ENCODE measurements at regions not wholly inside any gene's neighbourhood (a gene's known extent, or its start where the extent isn't known, plus 50 kb on each side); places are given as distances from the start of the nearest gene placed in this dataset.

DNA sequence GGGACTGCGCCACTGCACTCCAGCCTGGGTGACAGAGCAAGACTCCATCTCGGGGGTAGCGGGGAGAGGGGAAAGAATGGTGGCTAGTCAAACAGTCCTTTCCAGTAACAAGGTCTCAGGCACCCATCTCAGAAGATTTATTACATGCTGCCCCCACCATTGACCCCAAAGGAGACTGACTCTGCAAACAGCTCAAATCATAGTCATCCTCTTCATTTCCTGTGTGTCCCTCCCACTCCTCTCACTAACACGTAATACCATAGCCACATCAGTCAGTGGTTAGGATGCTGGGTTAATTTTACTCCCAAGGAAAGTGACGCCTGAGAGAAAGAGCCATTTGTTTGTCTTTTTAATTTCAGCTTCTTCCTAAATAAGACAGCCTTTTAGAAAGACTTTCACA, 56.6 kb upstream of the BET1 start:
- peaks cover 21% of the 10 kb centered on the region for H3K4me1 Mint-ChIP-seq (ENCODE audit: unreplicated experiment)
- no peak for DNase-seq (ENCODE audit: low spot score)
- no peak overlapping the region for H3K4me3 Mint-ChIP-seq (ENCODE audit: unreplicated experiment)
- no peaks in the 10 kb centered on the region for H3K9me3 Mint-ChIP-seq (ENCODE audit: unreplicated experiment)
- no peaks in the 10 kb centered on the region for H3K36me3 Mint-ChIP-seq (ENCODE audit: low read depth, unreplicated experiment)
- H3K27me3 Mint-ChIP-seq (ENCODE audit: unreplicated experiment): no peaks in the 10 kb centered on the region
- TF ChIP-seq, protein P1, sequence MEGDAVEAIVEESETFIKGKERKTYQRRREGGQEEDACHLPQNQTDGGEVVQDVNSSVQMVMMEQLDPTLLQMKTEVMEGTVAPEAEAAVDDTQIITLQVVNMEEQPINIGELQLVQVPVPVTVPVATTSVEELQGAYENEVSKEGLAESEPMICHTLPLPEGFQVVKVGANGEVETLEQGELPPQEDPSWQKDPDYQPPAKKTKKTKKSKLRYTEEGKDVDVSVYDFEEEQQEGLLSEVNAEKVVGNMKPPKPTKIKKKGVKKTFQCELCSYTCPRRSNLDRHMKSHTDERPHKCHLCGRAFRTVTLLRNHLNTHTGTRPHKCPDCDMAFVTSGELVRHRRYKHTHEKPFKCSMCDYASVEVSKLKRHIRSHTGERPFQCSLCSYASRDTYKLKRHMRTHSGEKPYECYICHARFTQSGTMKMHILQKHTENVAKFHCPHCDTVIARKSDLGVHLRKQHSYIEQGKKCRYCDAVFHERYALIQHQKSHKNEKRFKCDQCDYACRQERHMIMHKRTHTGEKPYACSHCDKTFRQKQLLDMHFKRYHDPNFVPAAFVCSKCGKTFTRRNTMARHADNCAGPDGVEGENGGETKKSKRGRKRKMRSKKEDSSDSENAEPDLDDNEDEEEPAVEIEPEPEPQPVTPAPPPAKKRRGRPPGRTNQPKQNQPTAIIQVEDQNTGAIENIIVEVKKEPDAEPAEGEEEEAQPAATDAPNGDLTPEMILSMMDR (IDR thresholded peaks at IDR 0.05; ENCODE audit: unreplicated experiment): no peak
- no peak overlapping the region for H3K27ac Mint-ChIP-seq (ENCODE audit: unreplicated experiment)

DNA sequence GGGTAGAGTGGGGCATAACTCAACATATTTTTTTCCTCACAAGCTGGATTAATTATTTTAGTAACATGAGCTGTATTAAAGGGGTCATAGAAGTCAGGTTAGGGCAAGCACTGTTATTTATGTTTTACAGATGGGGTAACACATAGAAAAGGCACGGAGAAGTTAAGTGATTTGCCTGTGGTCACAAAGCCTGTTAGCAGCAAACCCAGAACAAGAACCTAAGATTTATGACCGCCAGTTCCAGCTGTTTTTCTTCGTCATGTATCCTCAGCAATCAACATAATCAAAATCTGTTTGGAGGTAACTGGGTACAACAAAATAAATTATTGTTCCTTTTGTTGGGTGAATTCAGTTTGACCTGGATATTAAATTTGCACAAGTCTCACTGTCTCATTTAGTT, 57.2 kb upstream of the BET1 start:
- TF ChIP-seq, protein P1 (IDR thresholded peaks at IDR 0.05; ENCODE audit: unreplicated experiment): no peak
- no peaks in the 10 kb centered on the region for H3K36me3 Mint-ChIP-seq (ENCODE audit: low read depth, unreplicated experiment)
- no peaks in the 10 kb centered on the region for H3K9me3 Mint-ChIP-seq (ENCODE audit: unreplicated experiment)
- no peaks in the 10 kb centered on the region for H3K27me3 Mint-ChIP-seq (ENCODE audit: unreplicated experiment)
- no peak overlapping the region for H3K27ac Mint-ChIP-seq (ENCODE audit: unreplicated experiment)
- H3K4me1 Mint-ChIP-seq (ENCODE audit: unreplicated experiment): peaks cover 21% of the 10 kb centered on the region
- DNase-seq (ENCODE audit: low spot score): no peak
- no peak overlapping the region for H3K4me3 Mint-ChIP-seq (ENCODE audit: unreplicated experiment)

DNA sequence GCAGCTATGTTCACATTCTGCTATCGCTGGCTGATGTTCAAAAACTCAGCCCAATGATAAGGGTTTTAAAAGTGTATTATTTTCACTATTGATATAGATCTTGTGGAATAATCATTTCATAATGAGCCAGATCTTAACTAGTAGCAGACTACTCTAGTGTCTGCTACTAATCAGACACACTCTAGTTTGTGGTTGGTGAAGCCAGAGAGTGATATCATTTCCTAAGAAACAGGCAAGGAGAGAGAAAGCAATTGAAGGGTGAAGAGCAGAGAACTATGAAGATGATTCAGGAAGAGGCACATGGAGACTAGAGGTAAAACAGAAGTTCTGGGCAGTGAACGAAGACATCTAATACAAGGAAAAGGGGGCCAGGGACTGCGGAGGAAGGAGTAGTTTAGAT, 58.2 kb upstream of the BET1 start:
- H3K27ac Mint-ChIP-seq (ENCODE audit: unreplicated experiment): no peak overlapping the region
- no peak for DNase-seq (ENCODE audit: low spot score)
- TF ChIP-seq, protein P1 (IDR thresholded peaks at IDR 0.05; ENCODE audit: unreplicated experiment): no peak
- H3K4me3 Mint-ChIP-seq (ENCODE audit: unreplicated experiment): no peak overlapping the region
- H3K36me3 Mint-ChIP-seq (ENCODE audit: low read depth, unreplicated experiment): no peaks in the 10 kb centered on the region
- H3K4me1 Mint-ChIP-seq (ENCODE audit: unreplicated experiment): peaks cover 21% of the 10 kb centered on the region
- H3K9me3 Mint-ChIP-seq (ENCODE audit: unreplicated experiment): no peaks in the 10 kb centered on the region
- no peaks in the 10 kb centered on the region for H3K27me3 Mint-ChIP-seq (ENCODE audit: unreplicated experiment)

DNA sequence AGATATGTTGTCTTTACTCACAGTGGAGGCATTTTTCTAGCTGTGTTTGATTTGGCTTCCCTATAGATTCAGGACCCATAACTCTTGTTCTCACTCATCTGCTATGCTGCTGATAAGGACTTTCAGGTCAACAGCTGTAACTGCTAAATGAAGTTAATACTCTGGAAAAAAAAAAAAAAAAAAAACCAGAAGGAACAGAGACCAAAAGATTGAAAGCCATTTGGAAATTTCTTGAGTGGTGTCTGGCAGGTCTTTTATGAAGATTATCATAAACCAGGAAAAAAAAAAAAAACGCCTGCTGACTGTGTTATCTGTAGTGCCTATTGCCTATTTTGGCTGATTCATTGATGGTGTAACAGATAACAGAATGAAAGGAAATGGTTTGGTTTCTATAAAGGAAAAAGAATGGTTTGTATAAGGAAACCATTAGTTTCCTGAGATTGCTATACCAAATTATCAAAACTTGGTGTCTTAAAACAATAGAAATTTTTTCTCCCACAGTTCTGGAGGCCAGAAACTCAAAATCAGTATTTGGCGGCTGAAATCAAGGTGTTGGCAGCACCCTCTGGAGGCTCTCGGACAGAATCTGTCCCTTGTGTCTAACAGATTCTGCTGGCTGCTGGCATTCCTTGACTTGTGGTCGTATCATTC, 60.5 kb upstream of the BET1 start:
- no peak for DNase-seq (ENCODE audit: low spot score)
- H3K9me3 Mint-ChIP-seq (ENCODE audit: unreplicated experiment): no peaks in the 10 kb centered on the region
- no peaks in the 10 kb centered on the region for H3K27me3 Mint-ChIP-seq (ENCODE audit: unreplicated experiment)
- H3K4me1 Mint-ChIP-seq (ENCODE audit: unreplicated experiment): peaks cover 24% of the 10 kb centered on the region
- TF ChIP-seq, protein P1 (IDR thresholded peaks at IDR 0.05; ENCODE audit: unreplicated experiment): no peak
- H3K27ac Mint-ChIP-seq (ENCODE audit: unreplicated experiment): no peak overlapping the region
- H3K36me3 Mint-ChIP-seq (ENCODE audit: low read depth, unreplicated experiment): no peaks in the 10 kb centered on the region
- no peak overlapping the region for H3K4me3 Mint-ChIP-seq (ENCODE audit: unreplicated experiment)

DNA sequence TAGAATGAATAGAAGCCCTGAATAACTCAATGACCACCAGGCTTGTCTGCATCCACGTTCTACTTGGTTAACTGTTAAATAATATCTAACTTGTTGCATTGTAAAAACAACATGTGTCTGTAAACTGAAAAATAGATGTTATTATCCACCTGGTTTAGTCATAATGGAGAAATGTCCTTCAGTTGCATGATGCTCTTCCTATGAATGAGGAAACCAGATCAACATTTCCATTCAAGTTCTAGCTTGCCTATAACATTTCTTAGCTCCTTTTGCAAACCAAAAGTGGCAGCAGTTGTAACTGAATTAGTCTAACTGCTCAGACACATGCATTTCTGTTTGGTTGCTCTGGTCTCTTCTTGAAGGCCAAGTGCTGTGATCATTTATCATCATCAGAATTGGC, 62.9 kb upstream of the BET1 start:
- Mint-ChIP-seq H3K27me3 (ENCODE audit: unreplicated experiment) (no peaks in the 10 kb centered on the region), H3K9me3 (ENCODE audit: unreplicated experiment) (no peaks in the 10 kb centered on the region), H3K27ac (ENCODE audit: unreplicated experiment) (no peak overlapping the region), H3K4me3 (ENCODE audit: unreplicated experiment) (no peak overlapping the region), H3K36me3 (ENCODE audit: low read depth, unreplicated experiment) (no peaks in the 10 kb centered on the region), H3K4me1 (ENCODE audit: unreplicated experiment) (peaks cover 22% of the 10 kb centered on the region)
- DNase-seq (ENCODE audit: low spot score): no peak
- TF ChIP-seq, protein P1 (IDR thresholded peaks at IDR 0.05; ENCODE audit: unreplicated experiment): no peak

Data from endothelial cell (in vitro differentiated cells).